Stomach (tissue), 4 donors: ENCODE measurements at regions not wholly inside any gene's neighbourhood (a gene's known extent, or its start where the extent isn't known, plus 50 kb on each side); places are given as distances from the start of the nearest gene placed in this dataset.

ENCODE experiments used
- CTCF ChIP-seq, 7 experiments: fragments of 450-650 bp in 4 of 7; fragments of 200-600 bp in 3 of 7; sonication (generic) in 3 of 7; IDR thresholded peaks; one replicate each; pipeline ENCODE4 v1.5.1; 2016 to 2019; ENCODE audit warnings: antibody characterized with exemption in 7 of 7, control low read depth in 2 of 7, mild to moderate bottlenecking in 1 of 7
- EP300 ChIP-seq: sonication (generic); formaldehyde crosslinking; IDR thresholded peaks from one replicate; pipeline ENCODE4 v1.6.1; 2017; ENCODE audit warnings: antibody characterized with exemption
- POLR2A ChIP-seq, 4 donors: fragments of 450-650 bp; IDR thresholded peaks; one replicate each; pipeline ENCODE4 v1.6.1; 2016; ENCODE audit warnings: antibody characterized with exemption in 4 of 4, control low read depth in 2 of 4, mild to moderate bottlenecking in 1 of 4, moderate library complexity in 1 of 4
- POLR2AphosphoS5 ChIP-seq, 3 donors: sonication (generic); formaldehyde crosslinking; IDR thresholded peaks; one replicate each; pipeline ENCODE4 v1.6.1; 2016; ENCODE audit warnings: antibody characterized with exemption in 3 of 3

GRCh38 chr4:123127218-123127617 is 204.8 kb upstream of the NUDT6 start:
- TF ChIP-seq POLR2AphosphoS5 (IDR thresholded peaks at IDR 0.05) (no peak), CTCF (IDR thresholded peaks at IDR 0.05) (peak in 2 of 7 experiments; percentile 7 to 37), POLR2A (IDR thresholded peaks at IDR 0.05) (no peak), EP300 (no peak)
